ENCODE measurements at regions not wholly inside any gene's neighbourhood (a gene's known extent, or its start where the extent isn't known, plus 50 kb on each side); places are given as distances from the start of the nearest gene placed in this dataset.

DNA sequence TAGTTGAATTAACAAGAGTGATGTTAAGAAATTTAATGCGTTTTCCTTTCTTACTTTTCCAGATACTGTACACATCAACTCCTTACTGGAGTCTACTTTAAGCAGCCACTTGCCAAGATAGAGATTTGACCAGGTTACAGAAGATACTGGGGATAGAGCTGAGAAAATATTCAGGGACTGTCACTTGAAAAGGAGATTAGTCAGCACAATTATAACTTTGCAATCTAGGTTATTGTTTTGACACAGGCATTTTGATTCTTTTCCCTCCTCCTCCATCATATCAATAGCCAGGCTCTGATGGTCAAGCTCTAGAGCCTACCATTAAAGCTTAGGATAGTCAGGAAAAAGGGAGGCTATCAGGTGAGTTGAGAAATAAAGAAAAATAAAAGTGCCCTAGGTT, 345.9 kb upstream of the ITGA1 start:
- no peak overlapping the region for H3K9ac ChIP-seq (replicated peaks in 1 of 4; ENCODE audit: extremely low read depth in 1 of 4, low read depth in 3 of 4, low read length in 3 of 4)
- H3K23ac ChIP-seq (ENCODE audit: insufficient read length) = no peak overlapping the region
- H3K14ac ChIP-seq (ENCODE audit: insufficient read length) = no peak overlapping the region
- WGBS, 2 experiments (ENCODE audit: extremely low coverage in 1 of 2, insufficient coverage in 1 of 2, insufficient read length in 1 of 2, insufficient replicate concordance in 2 of 2, low coverage in 1 of 2, low lambda C conversion rate in 2 of 2, missing lambda C conversion rate in 1 of 2) = 94% methylated on average over 1 of the region's 1 CpG; no CpG with 5 or more reads in 1 of the 2 experiments
- H3K79me2 ChIP-seq (ENCODE audit: control insufficient read depth in 1 of 2, insufficient read depth in 2 of 2, low read length in 2 of 2) = no peaks in the 10 kb centered on the region
- H4K20me1 ChIP-seq (replicated peaks in 1 of 2; ENCODE audit: control insufficient read depth in 1 of 2, insufficient read depth in 2 of 2, low read length in 2 of 2) = no peaks in the 10 kb centered on the region
- no peak overlapping the region for H2AK5ac ChIP-seq (ENCODE audit: low read depth, low read length)
- H3K36me3 ChIP-seq (ENCODE audit: control insufficient read depth in 2 of 4, insufficient read depth in 4 of 4, low read length in 3 of 4) = no peaks in the 10 kb centered on the region; a peak in 1 of 8 replicates
- no peak overlapping the region for H2BK15ac ChIP-seq (ENCODE audit: low read length)
- no peaks in the 10 kb centered on the region for H3K4me1 ChIP-seq (replicated peaks in 1 of 4; ENCODE audit: control insufficient read depth in 3 of 4, insufficient read depth in 4 of 4, low read length in 3 of 4)
- no peak overlapping the region for H3K18ac ChIP-seq (ENCODE audit: extremely low read depth, low read length)
- no peak overlapping the region for H2BK20ac ChIP-seq (ENCODE audit: low read length)
- POLR2A ChIA-PET (ENCODE audit: partially characterized antibody) = no interaction called here
- H3K9me3 ChIP-seq (ENCODE audit: insufficient read depth in 2 of 2, low read depth in 1 of 2, low read length in 1 of 2) = peaks cover 2 to 5% of the 10 kb centered on the region in 2 experiments; a peak in 1 of 4 replicates
- no peaks in the 10 kb centered on the region for H3K79me1 ChIP-seq (ENCODE audit: low read depth, low read length)
- no peak overlapping the region for H3K27ac ChIP-seq (ENCODE audit: low read depth, low read length)
- H3K23me2 ChIP-seq (ENCODE audit: low read depth, low read length) = no peaks in the 10 kb centered on the region
- no peak overlapping the region for H2BK120ac ChIP-seq (replicated peaks; ENCODE audit: low read depth, low read length)
- no peak overlapping the region for H3K4me3 ChIP-seq (ENCODE audit: extremely low read depth in 1 of 4, insufficient read depth in 2 of 4, low read depth in 3 of 4, low read length in 4 of 4)
- no peak overlapping the region for H3K4me2 ChIP-seq (ENCODE audit: insufficient read depth in 1 of 2, low read depth in 2 of 2, low read length in 2 of 2)
- H3K4ac ChIP-seq (replicated peaks; ENCODE audit: insufficient read length, low read depth, low read length) = no peak overlapping the region
- CTCF ChIA-PET (ENCODE audit: partially characterized antibody) = no interaction called here
- DNase-seq (ENCODE audit: low read depth in 1 of 2, low spot score in 2 of 2) = no peak
- no peak overlapping the region for H4K8ac ChIP-seq (ENCODE audit: extremely low read depth, insufficient read depth, low read length)
- no peak overlapping the region for H4K5ac ChIP-seq (ENCODE audit: insufficient read length, low read depth, low read length)
- no peaks in the 10 kb centered on the region for H3K27me3 ChIP-seq (replicated peaks in 1 of 4; ENCODE audit: control insufficient read depth in 3 of 4, extremely low read depth in 1 of 4, insufficient read depth in 3 of 4, low read length in 3 of 4)
- no peak overlapping the region for H3K56ac ChIP-seq (replicated peaks; ENCODE audit: insufficient read length, low read depth, low read length)
- H2BK12ac ChIP-seq (ENCODE audit: low read depth, low read length) = no peak overlapping the region
- no peak for FAIRE-seq
- H4K91ac ChIP-seq (replicated peaks; ENCODE audit: insufficient read length, low read length) = no peak overlapping the region
- no peak overlapping the region for H2BK5ac ChIP-seq (ENCODE audit: low read depth, low read length)
- H2AFZ ChIP-seq (ENCODE audit: low read length) = no peak overlapping the region
- no peak for TF ChIP-seq FOSL1 (IDR thresholded peaks at IDR 0.05; ENCODE audit: insufficient read depth, low read depth, low read length)

Measured in H1 (cell line).